ENCODE measurements at regions not wholly inside any gene's neighbourhood (a gene's known extent, or its start where the extent isn't known, plus 50 kb on each side); places are given as distances from the start of the nearest gene placed in this dataset.
"Not testable (repeated sequence)": the region's sequence is repeated elsewhere in the genome, so short reads cannot be mapped to it uniquely, and the experiment has no call there.

GRCh38 chr10:120115959-120116358, 223.4 kb downstream of the SEC23IP start:
- DNase-seq, result no peak

- no peak for DNase-seq
Measured at GRCh38 chr10:120121768-120122167, 229.2 kb downstream of the SEC23IP start.

DNA sequence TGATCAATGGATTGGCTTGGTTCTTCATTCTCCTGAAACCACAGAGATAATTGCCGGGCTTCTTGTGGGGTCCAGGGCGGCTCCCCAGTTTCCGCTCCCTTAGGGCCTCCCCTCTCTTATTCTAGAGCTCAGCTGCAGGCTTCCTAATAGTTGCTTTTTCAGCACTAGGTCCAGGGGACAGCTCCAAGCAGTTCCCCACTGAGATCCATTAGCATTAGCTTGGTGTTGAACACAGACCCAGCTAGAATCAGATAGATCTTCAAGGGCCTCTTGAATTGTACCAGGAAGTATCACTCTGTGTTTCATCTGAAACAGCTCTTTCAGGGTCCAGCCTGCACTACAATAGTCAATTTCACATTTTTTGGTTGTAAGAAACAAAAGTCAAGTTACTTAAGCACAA, 238.7 kb downstream of the SEC23IP start:
- no peak for DNase-seq

GRCh38 chr10:120132811-120133210, 240.3 kb downstream of the SEC23IP start:
- no peak for DNase-seq

- DNase-seq, result no peak
Measured at GRCh38 chr10:120138689-120139088, 246.2 kb downstream of the SEC23IP start.

GRCh38 chr10:120145107-120145506, 252.6 kb downstream of the SEC23IP start:
- no peak for DNase-seq

- no peak for DNase-seq
Measured at GRCh38 chr10:120156614-120157274, 264.2 kb downstream of the SEC23IP start.

- DNase-seq, result no peak
Measured at GRCh38 chr10:120161111-120161510, 268.6 kb downstream of the SEC23IP start.

- DNase-seq, result no peak
Measured at GRCh38 chr10:120162471-120162870, 269.9 kb downstream of the SEC23IP start.

DNA sequence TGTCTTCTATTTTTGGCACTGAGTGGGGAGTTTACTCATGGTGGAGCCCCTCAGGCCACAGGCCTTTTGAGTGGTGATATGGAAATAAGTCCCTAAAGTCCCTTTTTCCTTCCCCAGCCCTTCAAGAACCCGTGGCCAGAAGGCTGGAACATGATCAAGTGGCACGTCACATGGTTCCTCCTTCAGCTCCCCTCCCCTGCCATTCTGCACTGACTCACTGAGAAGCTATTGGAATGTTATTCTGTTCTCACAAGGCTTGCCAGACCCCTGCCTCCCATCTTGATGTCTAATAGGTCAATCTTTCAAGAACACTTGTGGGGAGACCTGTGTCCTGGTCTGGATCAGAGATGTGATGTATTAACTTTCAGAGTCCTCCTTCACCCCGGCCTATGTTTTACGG, 279.8 kb downstream of the SEC23IP start:
- no peak for DNase-seq

GRCh38 chr10:120174491-120174890, 282.0 kb downstream of the SEC23IP start:
- DNase-seq, result no peak

DNA sequence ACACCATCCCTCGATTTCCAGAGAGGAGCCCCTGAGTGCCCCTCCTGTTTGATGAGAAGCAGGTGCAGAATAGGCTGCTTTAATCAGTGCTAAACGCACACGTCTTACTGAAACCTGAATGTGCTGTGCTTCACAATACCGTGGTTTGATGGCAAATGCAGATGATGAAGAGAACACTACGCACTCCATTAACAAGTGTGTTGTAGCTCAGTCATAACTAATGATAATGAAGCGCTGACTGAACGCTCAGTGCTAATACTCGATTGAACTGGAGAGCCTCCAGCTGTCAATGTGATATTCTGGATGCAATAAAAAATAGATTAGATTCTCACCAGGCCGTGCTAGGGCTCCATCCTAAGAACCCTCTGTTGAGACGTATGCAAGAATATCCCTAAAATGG, 279.7 kb upstream of the PLPP4 start:
- DNase-seq, result no peak

DNA sequence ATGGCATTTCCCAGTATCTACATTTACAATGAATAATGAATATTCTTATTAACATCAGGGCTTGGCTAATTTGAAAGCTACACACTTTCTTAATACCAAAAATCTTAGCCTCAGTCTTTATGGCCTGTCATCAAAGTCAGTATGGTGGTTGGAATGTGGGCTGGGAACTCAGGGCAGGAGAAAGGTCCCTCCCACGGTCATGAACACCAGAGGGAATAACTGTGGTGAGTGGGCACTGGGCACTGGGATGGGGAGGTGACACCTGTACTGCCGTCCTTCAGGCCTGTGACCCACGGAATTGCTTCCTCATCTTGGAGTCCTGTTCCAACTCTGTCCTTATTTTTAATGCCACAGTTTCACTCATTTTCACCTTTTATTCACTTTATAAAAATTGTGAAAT, 276.9 kb upstream of the PLPP4 start:
- no peak for DNase-seq

DNA sequence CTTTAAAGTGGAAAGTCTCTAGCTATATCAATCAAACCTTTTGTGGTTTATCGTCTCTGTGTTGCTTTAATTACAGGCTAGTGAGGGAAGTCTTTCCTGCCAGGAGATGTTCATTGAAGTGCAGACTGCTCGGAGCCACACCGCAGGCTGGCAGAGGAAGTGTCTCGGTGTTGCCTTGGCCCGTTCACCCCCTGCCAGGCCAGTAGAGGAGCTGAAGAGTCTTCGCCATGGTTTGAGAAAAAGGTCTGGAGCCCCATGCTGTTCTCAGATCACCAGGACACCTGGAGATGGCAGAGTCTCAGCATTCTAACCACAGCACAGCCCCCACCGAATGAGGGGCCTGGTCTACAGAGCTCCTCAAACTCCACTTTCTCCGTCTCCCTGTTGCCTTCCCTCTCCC, 275.9 kb upstream of the PLPP4 start:
- DNase-seq, result no peak

GRCh38 chr10:120182431-120182830, 274.6 kb upstream of the PLPP4 start:
- no peak for DNase-seq

- DNase-seq, result no peak
Measured at GRCh38 chr10:120183546-120183945, 273.5 kb upstream of the PLPP4 start.

- DNase-seq, result no peak
Measured at GRCh38 chr10:120184547-120185337, 272.3 kb upstream of the PLPP4 start.

GRCh38 chr10:120186506-120186905, 270.5 kb upstream of the PLPP4 start:
- DNase-seq, result no peak

DNA sequence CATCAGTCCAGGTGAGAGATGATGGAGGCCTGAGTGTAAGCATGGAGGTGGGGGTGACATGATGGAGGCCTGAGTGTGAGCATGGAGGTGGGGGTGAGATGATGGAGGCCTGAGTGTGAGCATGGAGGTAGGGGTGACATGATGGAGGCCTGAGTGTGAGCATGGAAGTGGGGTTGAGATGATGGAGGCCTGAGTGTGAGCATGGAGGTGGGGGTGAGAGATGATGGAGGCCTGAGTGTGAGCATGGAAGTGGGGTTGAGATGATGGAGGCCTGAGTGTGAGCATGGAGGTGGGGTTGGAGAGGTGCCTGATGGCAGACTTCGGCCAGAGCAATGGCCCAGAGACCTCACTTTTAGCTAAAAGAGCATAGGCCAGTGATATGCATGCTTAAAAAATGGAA, 269.9 kb upstream of the PLPP4 start:
- not testable (repeated sequence) for DNase-seq

- no peak for DNase-seq
Measured at GRCh38 chr10:120188950-120189349, 268.1 kb upstream of the PLPP4 start.

- DNase-seq, result no peak
Measured at GRCh38 chr10:120195984-120196712, 260.9 kb upstream of the PLPP4 start.

DNA sequence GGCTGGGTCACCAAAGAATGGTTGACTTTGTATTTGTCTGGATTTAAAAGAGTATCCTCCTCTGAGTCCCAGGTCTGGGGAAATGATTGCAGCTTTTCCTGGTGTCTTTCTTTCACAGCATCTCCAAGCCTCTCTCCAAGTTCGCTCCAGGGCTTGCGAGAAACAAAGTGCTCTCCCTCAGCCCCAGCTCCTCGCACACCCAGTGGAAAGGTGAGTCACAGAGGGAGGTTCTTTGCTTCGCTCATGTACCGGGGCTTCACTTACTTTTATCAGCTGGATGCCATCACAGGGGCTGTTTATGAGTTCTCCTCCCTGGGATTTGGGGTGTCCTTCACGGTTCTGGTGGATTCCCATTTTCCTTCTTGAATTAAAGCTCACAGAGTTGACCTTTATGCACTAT, 252.2 kb upstream of the PLPP4 start:
- DNase-seq, result no peak

DNA sequence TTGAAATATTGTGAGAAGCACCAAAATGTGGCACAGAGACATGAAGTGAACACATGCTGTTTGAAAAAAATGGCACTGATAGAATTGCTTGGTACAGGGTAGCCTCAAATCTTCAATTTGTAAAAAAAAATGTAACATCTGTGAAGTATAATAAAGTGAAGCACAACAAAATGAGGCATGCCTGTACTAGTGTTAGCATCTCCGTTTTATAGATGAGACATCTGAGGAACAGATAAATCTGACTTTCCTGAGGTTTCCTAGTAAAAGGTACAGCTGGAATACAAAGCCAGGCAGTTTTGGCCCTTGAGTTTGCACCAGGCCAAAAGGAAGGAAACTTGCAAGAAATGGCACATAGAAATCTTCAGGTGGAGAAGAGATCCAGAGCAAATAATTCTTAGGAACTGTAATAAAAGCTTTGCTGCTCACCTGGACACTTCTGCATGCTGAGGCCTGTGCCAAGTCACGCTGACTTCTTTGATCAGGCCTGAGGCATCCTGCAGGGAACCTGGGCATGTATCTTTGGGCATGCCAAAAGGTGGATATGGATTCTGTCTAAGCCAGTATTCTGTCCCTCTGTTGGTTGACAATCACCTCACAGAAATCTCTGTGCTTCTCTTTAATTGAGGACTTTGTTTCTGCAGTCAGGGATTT, 251.5 kb upstream of the PLPP4 start:
- DNase-seq, result no peak
